ENCODE measurements at regions not wholly inside any gene's neighbourhood (a gene's known extent, or its start where the extent isn't known, plus 50 kb on each side); places are given as distances from the start of the nearest gene placed in this dataset.
A peak's percentile ranks its signal among the peaks of the same experiment; 100 is the strongest.

GRCh38 chr10:64733980-64734379 lies 1212.8 kb downstream of the REEP3 start:
- DNase-seq (ENCODE audit: low read depth), result no peak
- H3K4me3 ChIP-seq (ENCODE audit: low read depth, low read length), result no peak overlapping the region
- TF ChIP-seq CTCF (IDR thresholded peaks at IDR 0.05; ENCODE audit: low read depth, low read length, missing control alignments), result peak; percentile 7

DNA sequence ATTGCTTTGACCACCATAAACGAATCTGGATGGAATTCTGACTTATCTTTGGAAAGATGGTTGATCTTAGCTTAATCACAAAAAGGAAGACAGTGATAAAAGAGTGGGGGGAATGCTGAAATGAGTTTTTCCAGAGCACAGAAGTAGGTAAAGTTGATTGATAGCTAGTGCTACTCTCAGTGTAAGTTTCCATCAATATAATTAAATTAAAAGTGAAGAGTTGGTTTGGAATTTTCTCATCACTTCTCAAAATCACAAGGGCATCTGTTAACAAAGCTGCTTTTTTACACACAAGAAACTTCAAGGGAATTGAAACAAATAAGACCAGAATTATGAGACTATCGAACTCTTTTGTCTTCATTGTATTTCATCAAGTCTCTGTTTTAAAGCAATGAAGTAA lies 1217.3 kb downstream of the REEP3 start:
- no peak overlapping the region for H3K4me3 ChIP-seq (ENCODE audit: low read depth, low read length)
- no peak for TF ChIP-seq CTCF (IDR thresholded peaks at IDR 0.05; ENCODE audit: low read depth, low read length, missing control alignments)
- DNase-seq (ENCODE audit: low read depth), result no peak

- no peak for TF ChIP-seq CTCF (IDR thresholded peaks at IDR 0.05; ENCODE audit: low read depth, low read length, missing control alignments)
- no peak overlapping the region for H3K4me3 ChIP-seq (ENCODE audit: low read depth, low read length)
- DNase-seq (ENCODE audit: low read depth), result no peak
Observed at GRCh38 chr10:64745565-64745964, 1224.4 kb downstream of the REEP3 start.

- H3K4me3 ChIP-seq (ENCODE audit: low read depth, low read length), result no peak overlapping the region
- no peak for TF ChIP-seq CTCF (IDR thresholded peaks at IDR 0.05; ENCODE audit: low read depth, low read length, missing control alignments)
- DNase-seq (ENCODE audit: low read depth), result no peak
Observed at GRCh38 chr10:64750672-64751071, 1229.5 kb downstream of the REEP3 start.

DNA sequence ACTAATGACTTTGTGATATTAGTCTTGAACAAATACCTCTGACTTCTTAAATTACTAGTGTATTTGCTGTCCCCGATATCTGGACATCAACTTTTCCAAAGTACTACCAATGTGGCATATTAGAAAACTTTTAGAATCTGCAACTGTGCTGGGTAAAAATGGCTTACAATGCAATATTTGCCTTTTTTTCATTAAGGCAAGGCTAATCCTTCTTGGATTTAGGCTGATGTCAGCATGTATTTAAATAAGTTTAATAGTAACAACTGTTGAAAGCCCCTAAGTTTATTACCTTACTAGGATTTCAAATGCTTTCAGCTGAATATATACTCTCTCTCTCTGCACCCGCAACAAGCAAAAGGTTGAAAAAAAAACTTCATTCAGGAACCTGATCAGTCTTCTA lies 1232.3 kb downstream of the REEP3 start:
- no peak for TF ChIP-seq CTCF (IDR thresholded peaks at IDR 0.05; ENCODE audit: low read depth, low read length, missing control alignments)
- DNase-seq (ENCODE audit: low read depth), result no peak
- no peak overlapping the region for H3K4me3 ChIP-seq (ENCODE audit: low read depth, low read length)

GRCh38 chr10:64760371-64760770 lies 1239.2 kb downstream of the REEP3 start:
- no peak overlapping the region for H3K4me3 ChIP-seq (ENCODE audit: low read depth, low read length)
- TF ChIP-seq CTCF (IDR thresholded peaks at IDR 0.05; ENCODE audit: low read depth, low read length, missing control alignments), result no peak
- no peak for DNase-seq (ENCODE audit: low read depth)

GRCh38 chr10:64762861-64763260 lies 1241.7 kb downstream of the REEP3 start:
- TF ChIP-seq CTCF (IDR thresholded peaks at IDR 0.05; ENCODE audit: low read depth, low read length, missing control alignments), result no peak
- no peak overlapping the region for H3K4me3 ChIP-seq (ENCODE audit: low read depth, low read length)
- DNase-seq (ENCODE audit: low read depth), result no peak

Data from GM12864 (cell line).